H9 (cell line): ENCODE measurements at regions not wholly inside any gene's neighbourhood (a gene's known extent, or its start where the extent isn't known, plus 50 kb on each side); places are given as distances from the start of the nearest gene placed in this dataset.

Experiments
- DNase-seq: peaks from one replicate; pipeline ENCODE4 v3.0.0-alpha.2; 2017
- H2AFZ ChIP-seq: one replicate; pipeline ENCODE4 v1.6.1; 2013; ENCODE audit warnings: mild to moderate bottlenecking, low read length, control low read depth, moderate library complexity
- H2AK5ac ChIP-seq: 2 replicates; pipeline ENCODE4 v1.6.1; 2013; ENCODE audit warnings: low read length, control low read depth, mixed read lengths; ENCODE audit not compliant: insufficient read length
- H2BK120ac ChIP-seq: one replicate; pipeline ENCODE4 v1.6.1; 2013; ENCODE audit warnings: low read depth, mild to moderate bottlenecking, low read length, control low read depth, inconsistent platforms; ENCODE audit not compliant: poor library complexity, severe bottlenecking
- H2BK12ac ChIP-seq: 2 replicates; pipeline ENCODE4 v1.6.1; 2013; ENCODE audit warnings: low read length, control low read depth, mixed read lengths, low read depth; ENCODE audit not compliant: insufficient read length
- H2BK15ac ChIP-seq: 2 replicates; pipeline ENCODE4 v1.6.1; 2013; ENCODE audit warnings: low read depth, low read length, control low read depth
- H2BK20ac ChIP-seq: one replicate; pipeline ENCODE4 v1.6.1; 2013; ENCODE audit warnings: low read depth, mild to moderate bottlenecking, low read length, control low read depth, inconsistent platforms; ENCODE audit not compliant: poor library complexity, severe bottlenecking
- H2BK5ac ChIP-seq: 2 replicates; pipeline ENCODE4 v1.6.1; 2013; ENCODE audit warnings: low read length, control low read depth, mixed read lengths; ENCODE audit not compliant: insufficient read length
- H3K14ac ChIP-seq: 2 replicates; pipeline ENCODE4 v1.6.1; 2013; ENCODE audit warnings: low read length, control low read depth; ENCODE audit not compliant: insufficient read depth
- H3K18ac ChIP-seq: 2 replicates; pipeline ENCODE4 v1.6.1; 2013; ENCODE audit warnings: low read depth, mild to moderate bottlenecking, mixed read lengths, low read length, control low read depth; ENCODE audit not compliant: insufficient read length
- H3K23ac ChIP-seq: 2 replicates; pipeline ENCODE4 v1.6.1; 2013; ENCODE audit warnings: low read length, control low read depth, mixed read lengths, low read depth; ENCODE audit not compliant: insufficient read length
- H3K23me2 ChIP-seq: 2 replicates; pipeline ENCODE4 v1.6.1; 2013; ENCODE audit warnings: low read depth, mild to moderate bottlenecking, mixed read lengths, low read length, control low read depth; ENCODE audit not compliant: insufficient read length, poor library complexity, severe bottlenecking
- H3K27ac ChIP-seq: 2 replicates; pipeline ENCODE4 v1.5.1; 2013; ENCODE audit warnings: low read length, control low read depth, mixed read lengths, low read depth; ENCODE audit not compliant: insufficient read length
- H3K27me3 ChIP-seq: 2 replicates; pipeline ENCODE4 v1.6.1; 2013; ENCODE audit warnings: low read length, control low read depth, inconsistent platforms; ENCODE audit not compliant: insufficient read depth
- H3K4ac ChIP-seq: 2 replicates; pipeline ENCODE4 v1.6.1; 2013; ENCODE audit warnings: low read depth, mild to moderate bottlenecking, control low read depth, inconsistent platforms, low read length, moderate library complexity
- H3K4me1 ChIP-seq: 2 replicates; pipeline ENCODE4 v1.6.1; 2013; ENCODE audit warnings: low read length, control low read depth, inconsistent platforms; ENCODE audit not compliant: insufficient read depth
- H3K4me2 ChIP-seq: 2 replicates; pipeline ENCODE4 v1.6.1; 2013; ENCODE audit warnings: low read length, control low read depth, mixed read lengths; ENCODE audit not compliant: insufficient read length, insufficient read depth
- H3K56ac ChIP-seq: 2 replicates; pipeline ENCODE4 v1.6.1; 2013; ENCODE audit warnings: low read depth, mild to moderate bottlenecking, mixed read lengths, low read length, control low read depth; ENCODE audit not compliant: insufficient read length
- H3K79me1 ChIP-seq: 2 replicates; pipeline ENCODE4 v1.6.1; 2013; ENCODE audit warnings: low read depth, mild to moderate bottlenecking, moderate library complexity, low read length, control low read depth, inconsistent platforms; ENCODE audit not compliant: insufficient read depth, poor library complexity, severe bottlenecking
- H3K79me2 ChIP-seq: 2 replicates; pipeline ENCODE4 v1.6.1; 2013; ENCODE audit warnings: low read length, control low read depth, inconsistent platforms; ENCODE audit not compliant: insufficient read depth
- H3K9ac ChIP-seq: 2 replicates; pipeline ENCODE4 v1.6.1; 2013; ENCODE audit warnings: low read length, control low read depth, mixed read lengths; ENCODE audit not compliant: insufficient read length; ENCODE audit errors: extremely low read depth
- H3K9me3 ChIP-seq: one replicate; pipeline ENCODE4 v1.6.1; 2013; ENCODE audit warnings: low read depth, low read length, inconsistent platforms; ENCODE audit not compliant: control insufficient read depth
- H3T11ph ChIP-seq: one replicate; pipeline ENCODE4 v1.6.1; 2013; ENCODE audit warnings: mild to moderate bottlenecking, low read length, control low read depth, inconsistent platforms
- H4K20me1 ChIP-seq: one replicate; pipeline ENCODE4 v1.6.1; 2013; ENCODE audit not compliant: control insufficient read depth, insufficient read length, insufficient read depth
- H4K5ac ChIP-seq: 2 replicates; pipeline ENCODE4 v1.6.1; 2013; ENCODE audit warnings: low read depth, mild to moderate bottlenecking, mixed read lengths, low read length, control low read depth; ENCODE audit not compliant: insufficient read length
- H4K8ac ChIP-seq: replicated peaks from 2 replicates; pipeline ENCODE4 v1.6.1; 2013; ENCODE audit warnings: low read length, control low read depth, mixed read lengths, low read depth; ENCODE audit not compliant: insufficient read length
- H4K91ac ChIP-seq: 2 replicates; pipeline ENCODE4 v1.6.1; 2013; ENCODE audit warnings: low read depth, mild to moderate bottlenecking, moderate library complexity, mixed read lengths, low read length, control low read depth; ENCODE audit not compliant: insufficient read length
- H3K27ac Mint-ChIP-seq, 3 experiments: 2 replicates in 2 of 3; 3 replicates in 1 of 3; pipeline ENCODE4 v1.8.0; 2020 to 2021; ENCODE audit warnings: mixed read lengths in 3 of 3, mild to moderate bottlenecking in 1 of 3, moderate library complexity in 1 of 3
- H3K27me3 Mint-ChIP-seq: 2 replicates; pipeline ENCODE4 v1.8.0; 2021; ENCODE audit warnings: low read depth, mild to moderate bottlenecking, moderate library complexity, mixed read lengths
- H3K36me3 Mint-ChIP-seq, 3 experiments: 2 replicates in 2 of 3; 3 replicates in 1 of 3; pipeline ENCODE4 v1.8.0; 2020 to 2021; ENCODE audit warnings: low read depth in 3 of 3, mixed read lengths in 3 of 3; ENCODE audit not compliant: insufficient read depth in 1 of 3
- H3K4me1 Mint-ChIP-seq, 2 experiments: 2 replicates each; pipeline ENCODE4 v1.8.0; 2020; ENCODE audit warnings: mixed read lengths in 2 of 2
- H3K4me3 Mint-ChIP-seq, 2 experiments: 2 replicates in 1 of 2; 3 replicates in 1 of 2; pipeline ENCODE4 v1.8.0; 2020 to 2021; ENCODE audit warnings: mild to moderate bottlenecking in 2 of 2, mixed read lengths in 2 of 2, moderate library complexity in 1 of 2
- H3K9me3 Mint-ChIP-seq, 2 experiments: 2 replicates in 1 of 2; 3 replicates in 1 of 2; pipeline ENCODE4 v1.8.0; 2020; ENCODE audit warnings: mild to moderate bottlenecking in 2 of 2, mixed read lengths in 2 of 2, moderate library complexity in 1 of 2
- CTCF ChIP-seq: fragments of 200-600 bp; sonication (generic); conservative IDR thresholded peaks from 3 replicates; pipeline ENCODE4 v1.8.0; 2021; ENCODE audit warnings: antibody characterized with exemption, mild to moderate bottlenecking
- WGBS: extraction: QIAGEN DNeasy Blood & Tissue Kit; methylation state at CpG from one replicate; pipeline ENCODE4 v1.1.7; 2013; ENCODE audit warnings: missing lambda C conversion rate, low lambda C conversion rate, mixed read lengths; ENCODE audit not compliant: insufficient read length; ENCODE audit errors: extremely low coverage; 5-methylcytosine and 5-hydroxymethylcytosine counted together

GRCh38 chr14:105709281-105710118, 183.1 kb downstream of the TMEM121 start:
- Histone ChIP-seq H3K56ac (no peak overlapping the region), H3K79me2 (no peaks in the 10 kb centered on the region), H2BK12ac (no peak overlapping the region), H3T11ph (no peak overlapping the region), H3K27me3 (no peaks in the 10 kb centered on the region), H3K23me2 (no peaks in the 10 kb centered on the region), H3K14ac (no peak overlapping the region), H3K18ac (no peak overlapping the region), H3K23ac (no peak overlapping the region), H4K5ac (no peak overlapping the region), H4K8ac (no peak overlapping the region), H2AFZ (no peak overlapping the region), H2BK20ac (no peak overlapping the region), H3K9me3 (peaks cover 50% of the 10 kb centered on the region), H4K91ac (no peak overlapping the region), H4K20me1 (no peaks in the 10 kb centered on the region), H3K79me1 (no peaks in the 10 kb centered on the region), H3K27ac (no peak overlapping the region), H3K4me1 (no peaks in the 10 kb centered on the region), H2BK120ac (no peak overlapping the region), H2BK5ac (no peak overlapping the region), H3K4me2 (no peak overlapping the region), H2AK5ac (no peak overlapping the region), H2BK15ac (no peak overlapping the region), H3K9ac (no peak overlapping the region), H3K4ac (no peak overlapping the region)
- peaks cover 52 to 81% of the 10 kb centered on the region in 2 experiments for H3K9me3 Mint-ChIP-seq
- no peaks in the 10 kb centered on the region; the same call in 1 of the 2 replicates for H3K27me3 Mint-ChIP-seq
- DNase-seq = no peak
- no peak overlapping the region for H3K4me3 Mint-ChIP-seq
- no peaks in the 10 kb centered on the region for H3K4me1 Mint-ChIP-seq
- H3K27ac Mint-ChIP-seq = no peak overlapping the region
- H3K36me3 Mint-ChIP-seq = peaks cover 8 to 9% (median 9%) of the 10 kb centered on the region in 3 experiments; a peak in 6 of 7 replicates
- WGBS = no CpG with 5 or more reads among the region's 6 CpGs
- no peak for TF ChIP-seq CTCF
